Psoas muscle (tissue), 7 donors: ENCODE measurements at regions not wholly inside any gene's neighbourhood (a gene's known extent, or its start where the extent isn't known, plus 50 kb on each side); places are given as distances from the start of the nearest gene placed in this dataset.
A peak's percentile ranks its signal among the peaks of the same experiment; 100 is the strongest.

ENCODE experiments used
- ATAC-seq, 4 donors: fragments of 200-7000 bp; cut with Tn5 transposase; one replicate each; pipeline ENCODE4 v1.9.1; 2020; ENCODE audit warnings: moderate library complexity in 3 of 4, mild to moderate bottlenecking in 2 of 4
- DNase-seq, 2 donors: peaks; one replicate each; pipeline ENCODE4 v3.0.0-alpha.2; 2020
- H3K27ac ChIP-seq: fragments of 200-600 bp; one replicate; pipeline ENCODE4 v1.8.0; 2022
- H3K27me3 ChIP-seq, 3 donors: fragments of 200-600 bp in 1 of 3; one replicate each; pipeline versions ENCODE4 v1.6.1 to v1.8.0; 2013 to 2022; ENCODE audit warnings: low read length in 2 of 3, mild to moderate bottlenecking in 2 of 3, moderate library complexity in 1 of 3; ENCODE audit not compliant: insufficient read depth in 3 of 3
- H3K36me3 ChIP-seq, 2 donors: fragments of 200-600 bp in 1 of 2; one replicate each; pipeline versions ENCODE4 v1.6.1 to v1.8.0; 2013 to 2022; ENCODE audit warnings: low read depth in 1 of 2, mild to moderate bottlenecking in 1 of 2, moderate library complexity in 1 of 2; ENCODE audit not compliant: insufficient read depth in 1 of 2
- H3K4me1 ChIP-seq: fragments of 200-600 bp; one replicate; pipeline ENCODE4 v1.8.0; 2022
- H3K4me3 ChIP-seq: fragments of 200-600 bp; one replicate; pipeline ENCODE4 v1.8.0; 2022; ENCODE audit warnings: mild to moderate bottlenecking
- H3K9me3 ChIP-seq: fragments of 200-600 bp; one replicate; pipeline ENCODE4 v1.8.0; 2022
- CTCF ChIP-seq: fragments of 200-600 bp; IDR thresholded peaks from one replicate; pipeline ENCODE4 v1.8.0; 2022; ENCODE audit warnings: antibody characterized with exemption
- WGBS, 3 donors: extraction: QIAGEN DNeasy Blood & Tissue Kit; methylation state at CpG; one replicate each; pipeline versions ENCODE4 v1.1.6 to v1.1.7; 2013; 5-methylcytosine and 5-hydroxymethylcytosine counted together
- intact Hi-C, 2 donors: fragments of 100-400 bp; cut with DNase I; formaldehyde crosslinking; loops; one replicate each; pipeline versions ENCODE4 v1.11.0 to v1.14.2; 2022
- donor health status: healthy with polysubstance abuse.
- donor health status: DM: no; HTN: no; CAD: no; lungs with moderate emphysema.
- donor health status: Bipolar disorder and iron deficiency.
- donor health status: healthy.
- donor health status: DM: yes; HTN: yes; CAD: no.
- donor health status: DM: no; HTN: no; CAD: no.
- donor health status: DM: yes; HTN: yes; CAD: no.

DNA sequence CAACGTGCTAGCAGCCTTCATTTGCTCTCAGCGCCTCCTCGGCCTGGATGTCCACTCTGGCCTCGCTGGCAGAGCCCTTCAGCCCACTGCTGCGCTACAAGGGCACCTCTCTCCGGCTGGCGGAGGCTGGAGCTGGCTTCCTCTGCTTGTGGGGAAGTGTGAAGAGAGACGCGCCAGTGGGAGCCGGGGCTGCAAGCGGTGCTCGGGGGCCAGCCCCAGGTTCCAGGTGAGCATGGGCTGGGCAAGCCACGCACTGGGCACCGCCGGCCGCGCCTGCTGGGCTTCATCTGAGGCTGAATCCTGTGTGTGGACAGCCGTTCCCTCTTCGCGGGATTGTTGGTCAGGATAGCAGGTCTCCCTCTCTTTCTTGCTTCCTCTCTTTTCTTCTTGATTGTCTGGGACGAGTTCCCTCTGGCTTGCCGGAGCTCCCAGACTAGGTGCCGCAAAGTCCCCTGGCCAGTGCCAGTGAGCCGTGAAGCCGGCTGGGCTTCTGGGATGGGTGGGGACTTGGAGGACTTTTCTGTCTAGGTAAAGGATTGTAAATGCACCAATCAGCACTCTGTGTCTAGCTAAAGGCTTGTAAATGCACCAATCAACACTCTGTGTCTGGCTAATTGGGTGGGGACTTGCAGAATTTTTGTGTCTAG is 165.0 kb downstream of the HEPH start:
- DNase-seq (peak in 1 of 2 donors; percentile 45), ATAC-seq (no peak)
- Histone ChIP-seq H3K27ac (no peak overlapping the region), H3K36me3 (no peaks in the 10 kb centered on the region), H3K9me3 (peaks cover 3% of the 10 kb centered on the region), H3K27me3 (peaks cover 0 to 7% (median 0%) of the 10 kb centered on the region in 3 donors), H3K4me3 (no peak overlapping the region), H3K4me1 (no peaks in the 10 kb centered on the region)
- WGBS, 3 donors = 83 to 88% (median 88%) methylated on average over 14 to 25 of the region's 25 CpGs
- no peak for TF ChIP-seq CTCF
- intact Hi-C loops = no loop called here

GRCh38 chrX:66360894-66361293 is 196.8 kb downstream of the HEPH start:
- 53 to 63% (median 57%) methylated on average over 3 of the region's 3 CpGs for WGBS, 3 donors
- peaks cover 3% of the 10 kb centered on the region for H3K9me3 ChIP-seq
- no peak overlapping the region for H3K27ac ChIP-seq
- DNase-seq = no peak
- H3K4me3 ChIP-seq = no peak overlapping the region
- intact Hi-C loops = no loop called here
- H3K27me3 ChIP-seq = peaks cover 0 to 3% (median 0%) of the 10 kb centered on the region in 3 donors
- TF ChIP-seq CTCF = no peak
- ATAC-seq = no peak
- no peaks in the 10 kb centered on the region for H3K4me1 ChIP-seq
- H3K36me3 ChIP-seq = no peaks in the 10 kb centered on the region

GRCh38 chrX:66384722-66385121 is 220.7 kb downstream of the HEPH start:
- no peak overlapping the region for H3K27ac ChIP-seq
- intact Hi-C loops = no loop called here
- ATAC-seq = no peak
- H3K36me3 ChIP-seq = no peaks in the 10 kb centered on the region
- H3K4me1 ChIP-seq = no peaks in the 10 kb centered on the region
- WGBS, 3 donors = 95 to 96% (median 95%) methylated on average over 1 of the region's 1 CpG
- no peak for TF ChIP-seq CTCF
- H3K27me3 ChIP-seq = peaks cover 0 to 6% (median 0%) of the 10 kb centered on the region in 3 donors
- H3K4me3 ChIP-seq = no peak overlapping the region
- no peaks in the 10 kb centered on the region for H3K9me3 ChIP-seq
- no peak for DNase-seq

DNA sequence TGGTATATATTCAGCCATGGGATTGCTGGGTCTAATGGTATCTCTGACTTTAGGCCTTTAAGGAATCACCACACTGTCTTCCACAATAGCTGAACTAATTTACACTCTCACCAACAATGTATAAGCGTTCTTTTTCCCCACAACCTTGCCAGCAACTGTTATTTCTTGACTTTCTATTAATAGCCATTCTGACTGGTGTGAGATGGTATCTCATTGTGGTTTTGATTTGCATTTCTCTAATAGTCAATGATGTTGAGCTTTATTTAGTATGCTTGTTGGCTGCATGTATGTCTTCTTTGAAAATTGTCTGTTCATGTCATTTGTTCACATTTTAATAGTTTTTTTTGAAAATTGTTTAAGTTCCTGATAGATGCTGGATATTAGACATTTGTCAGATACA is 235.2 kb downstream of the HEPH start:
- no peak for DNase-seq
- Histone ChIP-seq H3K27me3 (peaks cover 0 to 11% (median 0%) of the 10 kb centered on the region in 3 donors), H3K36me3 (no peaks in the 10 kb centered on the region), H3K4me3 (no peak overlapping the region), H3K9me3 (peaks cover 6% of the 10 kb centered on the region), H3K4me1 (no peaks in the 10 kb centered on the region), H3K27ac (no peak overlapping the region)
- ATAC-seq = no peak
- TF ChIP-seq CTCF = no peak
- intact Hi-C loops = no loop called here
- WGBS, 3 donors = 19 to 54% (median 50%) methylated on average over 1 of the region's 1 CpG

GRCh38 chrX:66402165-66402564 is 236.7 kb downstream of the EDA2R start:
- TF ChIP-seq CTCF = no peak
- no peaks in the 10 kb centered on the region for H3K4me1 ChIP-seq
- H3K27ac ChIP-seq = no peak overlapping the region
- ATAC-seq = no peak
- no peaks in the 10 kb centered on the region for H3K36me3 ChIP-seq
- peaks cover 0 to 11% (median 0%) of the 10 kb centered on the region in 3 donors for H3K27me3 ChIP-seq
- intact Hi-C loops = no loop called here
- DNase-seq = no peak
- peaks cover under 1% of the 10 kb centered on the region for H3K9me3 ChIP-seq
- H3K4me3 ChIP-seq = no peak overlapping the region
